ENCODE measurements at regions not wholly inside any gene's neighbourhood (a gene's known extent, or its start where the extent isn't known, plus 50 kb on each side); places are given as distances from the start of the nearest gene placed in this dataset.

GRCh38 chr16:73976644-73977043 is 320.0 kb upstream of the PSMD7 start:
- TF ChIP-seq, protein P1, sequence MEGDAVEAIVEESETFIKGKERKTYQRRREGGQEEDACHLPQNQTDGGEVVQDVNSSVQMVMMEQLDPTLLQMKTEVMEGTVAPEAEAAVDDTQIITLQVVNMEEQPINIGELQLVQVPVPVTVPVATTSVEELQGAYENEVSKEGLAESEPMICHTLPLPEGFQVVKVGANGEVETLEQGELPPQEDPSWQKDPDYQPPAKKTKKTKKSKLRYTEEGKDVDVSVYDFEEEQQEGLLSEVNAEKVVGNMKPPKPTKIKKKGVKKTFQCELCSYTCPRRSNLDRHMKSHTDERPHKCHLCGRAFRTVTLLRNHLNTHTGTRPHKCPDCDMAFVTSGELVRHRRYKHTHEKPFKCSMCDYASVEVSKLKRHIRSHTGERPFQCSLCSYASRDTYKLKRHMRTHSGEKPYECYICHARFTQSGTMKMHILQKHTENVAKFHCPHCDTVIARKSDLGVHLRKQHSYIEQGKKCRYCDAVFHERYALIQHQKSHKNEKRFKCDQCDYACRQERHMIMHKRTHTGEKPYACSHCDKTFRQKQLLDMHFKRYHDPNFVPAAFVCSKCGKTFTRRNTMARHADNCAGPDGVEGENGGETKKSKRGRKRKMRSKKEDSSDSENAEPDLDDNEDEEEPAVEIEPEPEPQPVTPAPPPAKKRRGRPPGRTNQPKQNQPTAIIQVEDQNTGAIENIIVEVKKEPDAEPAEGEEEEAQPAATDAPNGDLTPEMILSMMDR (IDR thresholded peaks at IDR 0.05), result no peak
- TF ChIP-seq POLR2A (IDR thresholded peaks at IDR 0.05), result no peak

Data from suprapubic skin (tissue), 3 donors.